HG03432 (cell line): ENCODE measurements at regions not wholly inside any gene's neighbourhood (a gene's known extent, or its start where the extent isn't known, plus 50 kb on each side); places are given as distances from the start of the nearest gene placed in this dataset.
"Not testable (repeated sequence)": the region's sequence is repeated elsewhere in the genome, so short reads cannot be mapped to it uniquely, and the experiment has no call there.

ENCODE experiments used
- ATAC-seq: cut with Tn5 transposase; IDR thresholded peaks from one replicate; pipeline ENCODE4 v1.9.1; 2021; ENCODE audit warnings: mild to moderate bottlenecking, moderate library complexity; ENCODE audit not compliant: unreplicated experiment

- no peak for ATAC-seq
These were observed 293.0 kb downstream of the RDH14 start for GRCh38 chr2:18267501-18267900.

- not testable (repeated sequence) for ATAC-seq
These were observed 293.8 kb downstream of the RDH14 start for GRCh38 chr2:18266699-18267098.

GRCh38 chr2:18265614-18266586 is 294.6 kb downstream of the RDH14 start:
- no peak for ATAC-seq

GRCh38 chr2:18262601-18263000 is 297.9 kb downstream of the RDH14 start:
- ATAC-seq = no peak

GRCh38 chr2:18253686-18254197 is 306.7 kb downstream of the RDH14 start:
- ATAC-seq = no peak

GRCh38 chr2:18251486-18251885 is 309.0 kb downstream of the RDH14 start:
- ATAC-seq = no peak

GRCh38 chr2:18247282-18248110 is 313.0 kb downstream of the RDH14 start:
- ATAC-seq = no peak

- ATAC-seq = no peak
These were observed 315.1 kb downstream of the RDH14 start for GRCh38 chr2:18245375-18245774.

GRCh38 chr2:18244845-18245244 is 315.6 kb downstream of the RDH14 start:
- ATAC-seq = no peak

GRCh38 chr2:18243816-18244215 is 316.6 kb downstream of the RDH14 start:
- ATAC-seq = no peak

GRCh38 chr2:18242716-18243115 is 317.7 kb downstream of the RDH14 start:
- ATAC-seq = no peak

GRCh38 chr2:18238209-18238608 is 322.2 kb downstream of the RDH14 start:
- ATAC-seq = no peak

- no peak for ATAC-seq
These were observed 323.2 kb downstream of the RDH14 start for GRCh38 chr2:18237298-18237697.

- ATAC-seq = no peak
These were observed 327.6 kb downstream of the RDH14 start for GRCh38 chr2:18232731-18233438.

- no peak for ATAC-seq
These were observed 329.8 kb downstream of the RDH14 start for GRCh38 chr2:18230668-18231067.

GRCh38 chr2:18219676-18220075 is 340.8 kb downstream of the RDH14 start:
- no peak for ATAC-seq

GRCh38 chr2:18218160-18218933 is 339.9 kb downstream of the KCNS3 start:
- no peak for ATAC-seq

GRCh38 chr2:18214936-18215335 is 336.5 kb downstream of the KCNS3 start:
- no peak for ATAC-seq

GRCh38 chr2:18213986-18214385 is 335.5 kb downstream of the KCNS3 start:
- ATAC-seq = no peak
